ENCODE measurements at regions not wholly inside any gene's neighbourhood (a gene's known extent, or its start where the extent isn't known, plus 50 kb on each side); places are given as distances from the start of the nearest gene placed in this dataset.
"Not testable (repeated sequence)": the region's sequence is repeated elsewhere in the genome, so short reads cannot be mapped to it uniquely, and the experiment has no call there.

DNA sequence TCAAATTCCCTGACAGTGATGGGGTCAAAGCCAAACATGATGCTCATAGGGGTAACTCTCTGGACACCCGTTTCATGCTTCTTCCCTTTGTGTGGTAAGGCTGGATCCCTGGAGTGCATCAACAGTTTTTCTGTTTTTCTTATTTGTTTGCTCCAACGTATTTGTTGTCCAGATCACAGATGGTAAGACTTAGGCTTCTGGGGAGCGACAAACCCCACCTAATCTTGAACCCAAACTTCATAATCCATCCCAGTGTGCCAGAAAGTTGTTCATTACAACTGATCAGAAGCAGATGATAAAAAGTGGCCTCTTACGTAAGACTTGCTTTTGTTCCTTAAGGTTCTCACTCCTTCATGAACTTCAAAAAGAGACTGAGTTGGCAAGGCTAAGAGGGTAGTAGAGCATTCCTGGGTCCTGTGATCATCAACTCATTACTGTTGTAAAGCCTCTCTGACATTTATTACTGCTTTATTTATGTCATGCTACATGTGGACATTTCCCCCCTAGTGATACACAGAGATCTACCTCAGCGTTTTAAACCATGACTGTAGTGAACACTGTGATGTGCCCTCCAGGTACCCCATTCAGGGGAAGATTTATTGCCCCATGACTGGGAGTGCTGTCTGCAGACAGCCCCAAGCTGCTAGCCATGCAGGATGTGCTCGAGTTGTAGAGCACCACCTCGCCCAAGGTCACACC, 125.6 kb downstream of the CCDC71L start:
- CTCF ChIA-PET = no interaction called here
- H3K36me3 ChIP-seq (replicated peaks in 1 of 2; ENCODE audit: control extremely low read depth in 1 of 2, control insufficient read depth in 1 of 2, extremely low read depth in 1 of 2, insufficient read depth in 2 of 2, low read length in 1 of 2) = no peaks in the 10 kb centered on the region
- H3K9ac ChIP-seq (ENCODE audit: low read length) = no peak overlapping the region
- H3K79me2 ChIP-seq (ENCODE audit: control insufficient read depth, insufficient read depth, low read length) = no peaks in the 10 kb centered on the region
- no peaks in the 10 kb centered on the region for H4K20me1 ChIP-seq (ENCODE audit: control insufficient read depth, insufficient read depth, low read length, poor library complexity, severe bottlenecking)
- no peaks in the 10 kb centered on the region for H3K27me3 ChIP-seq (replicated peaks in 1 of 4; ENCODE audit: control extremely low read depth in 1 of 4, control insufficient read depth in 3 of 4, insufficient read depth in 4 of 4, low read length in 3 of 4)
- no peak overlapping the region for H3K27ac Mint-ChIP-seq
- intact Hi-C loops (cut with micrococcal nuclease) = no loop called here
- H3K4me1 ChIP-seq (ENCODE audit: control insufficient read depth in 2 of 2, insufficient read depth in 2 of 2, low read length in 2 of 2) = no peaks in the 10 kb centered on the region
- H3K27me3 Mint-ChIP-seq = no peaks in the 10 kb centered on the region
- no peak overlapping the region for H3K4me3 Mint-ChIP-seq
- no peak overlapping the region for H3K4me2 ChIP-seq (replicated peaks; ENCODE audit: low read depth, low read length, poor library complexity, severe bottlenecking)
- no peaks in the 10 kb centered on the region for H3K4me1 Mint-ChIP-seq
- no peak overlapping the region for H2AFZ ChIP-seq (ENCODE audit: insufficient read depth, low read depth, low read length, poor library complexity, severe bottlenecking)
- ATAC-seq (ENCODE audit: low read depth) (no peak), DNase-seq (no peak)
- TF ChIP-seq, protein P1, sequence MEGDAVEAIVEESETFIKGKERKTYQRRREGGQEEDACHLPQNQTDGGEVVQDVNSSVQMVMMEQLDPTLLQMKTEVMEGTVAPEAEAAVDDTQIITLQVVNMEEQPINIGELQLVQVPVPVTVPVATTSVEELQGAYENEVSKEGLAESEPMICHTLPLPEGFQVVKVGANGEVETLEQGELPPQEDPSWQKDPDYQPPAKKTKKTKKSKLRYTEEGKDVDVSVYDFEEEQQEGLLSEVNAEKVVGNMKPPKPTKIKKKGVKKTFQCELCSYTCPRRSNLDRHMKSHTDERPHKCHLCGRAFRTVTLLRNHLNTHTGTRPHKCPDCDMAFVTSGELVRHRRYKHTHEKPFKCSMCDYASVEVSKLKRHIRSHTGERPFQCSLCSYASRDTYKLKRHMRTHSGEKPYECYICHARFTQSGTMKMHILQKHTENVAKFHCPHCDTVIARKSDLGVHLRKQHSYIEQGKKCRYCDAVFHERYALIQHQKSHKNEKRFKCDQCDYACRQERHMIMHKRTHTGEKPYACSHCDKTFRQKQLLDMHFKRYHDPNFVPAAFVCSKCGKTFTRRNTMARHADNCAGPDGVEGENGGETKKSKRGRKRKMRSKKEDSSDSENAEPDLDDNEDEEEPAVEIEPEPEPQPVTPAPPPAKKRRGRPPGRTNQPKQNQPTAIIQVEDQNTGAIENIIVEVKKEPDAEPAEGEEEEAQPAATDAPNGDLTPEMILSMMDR (IDR thresholded peaks at IDR 0.05) = no peak
- TF ChIP-seq EZH2 (IDR thresholded peaks at IDR 0.05; ENCODE audit: borderline replicate concordance, insufficient read depth, low read depth, low read length, poor library complexity, severe bottlenecking) = no peak
- no peaks in the 10 kb centered on the region for H3K9me3 Mint-ChIP-seq (ENCODE audit: insufficient read depth)
- POLR2A ChIA-PET = no interaction called here
- no peaks in the 10 kb centered on the region for H3K9me3 ChIP-seq (ENCODE audit: control extremely low read depth in 1 of 3, control insufficient read depth in 2 of 3, insufficient read depth in 1 of 3, low read length in 2 of 3)
- no peak overlapping the region for H3K27ac ChIP-seq (ENCODE audit: low read length in 2 of 2)
- 86% methylated on average over 3 of the region's 7 CpGs for WGBS (ENCODE audit: insufficient coverage)
- H3K4me3 ChIP-seq (ENCODE audit: control extremely low read depth in 1 of 5, extremely low read depth in 1 of 5, insufficient read depth in 1 of 5, low read depth in 2 of 5, low read length in 4 of 5) = no peak overlapping the region

- TF ChIP-seq, protein P1 (IDR thresholded peaks at IDR 0.05) = no peak
- no peak for TF ChIP-seq EZH2 (IDR thresholded peaks at IDR 0.05; ENCODE audit: borderline replicate concordance, insufficient read depth, low read depth, low read length, poor library complexity, severe bottlenecking)
- no peak overlapping the region for H3K27ac Mint-ChIP-seq
- no peaks in the 10 kb centered on the region for H3K27me3 Mint-ChIP-seq
- ATAC-seq (ENCODE audit: low read depth) (no peak), DNase-seq (no peak)
- H3K4me1 Mint-ChIP-seq = no peaks in the 10 kb centered on the region
- Histone ChIP-seq H3K4me3 (ENCODE audit: control extremely low read depth in 1 of 5, extremely low read depth in 1 of 5, insufficient read depth in 1 of 5, low read depth in 2 of 5, low read length in 4 of 5) (no peak overlapping the region), H3K4me2 (replicated peaks; ENCODE audit: low read depth, low read length, poor library complexity, severe bottlenecking) (no peak overlapping the region), H3K27me3 (replicated peaks in 1 of 4; ENCODE audit: control extremely low read depth in 1 of 4, control insufficient read depth in 3 of 4, insufficient read depth in 4 of 4, low read length in 3 of 4) (no peaks in the 10 kb centered on the region), H4K20me1 (ENCODE audit: control insufficient read depth, insufficient read depth, low read length, poor library complexity, severe bottlenecking) (no peaks in the 10 kb centered on the region), H3K36me3 (replicated peaks in 1 of 2; ENCODE audit: control extremely low read depth in 1 of 2, control insufficient read depth in 1 of 2, extremely low read depth in 1 of 2, insufficient read depth in 2 of 2, low read length in 1 of 2) (no peaks in the 10 kb centered on the region), H2AFZ (ENCODE audit: insufficient read depth, low read depth, low read length, poor library complexity, severe bottlenecking) (no peak overlapping the region), H3K27ac (ENCODE audit: low read length in 2 of 2) (no peak overlapping the region), H3K9ac (ENCODE audit: low read length) (no peak overlapping the region), H3K4me1 (ENCODE audit: control insufficient read depth in 2 of 2, insufficient read depth in 2 of 2, low read length in 2 of 2) (no peaks in the 10 kb centered on the region), H3K79me2 (ENCODE audit: control insufficient read depth, insufficient read depth, low read length) (no peaks in the 10 kb centered on the region), H3K9me3 (ENCODE audit: control extremely low read depth in 1 of 3, control insufficient read depth in 2 of 3, insufficient read depth in 1 of 3, low read length in 2 of 3) (no peaks in the 10 kb centered on the region)
- WGBS (ENCODE audit: insufficient coverage) = 100% methylated on average over 2 of the region's 8 CpGs
- ChIA-PET POLR2A (no interaction called here), CTCF (no interaction called here)
- intact Hi-C loops (cut with micrococcal nuclease) = no loop called here
- H3K4me3 Mint-ChIP-seq = no peak overlapping the region
- H3K9me3 Mint-ChIP-seq (ENCODE audit: insufficient read depth) = no peaks in the 10 kb centered on the region
These were observed 126.6 kb downstream of the CCDC71L start for GRCh38 chr7:106534271-106534846.

DNA sequence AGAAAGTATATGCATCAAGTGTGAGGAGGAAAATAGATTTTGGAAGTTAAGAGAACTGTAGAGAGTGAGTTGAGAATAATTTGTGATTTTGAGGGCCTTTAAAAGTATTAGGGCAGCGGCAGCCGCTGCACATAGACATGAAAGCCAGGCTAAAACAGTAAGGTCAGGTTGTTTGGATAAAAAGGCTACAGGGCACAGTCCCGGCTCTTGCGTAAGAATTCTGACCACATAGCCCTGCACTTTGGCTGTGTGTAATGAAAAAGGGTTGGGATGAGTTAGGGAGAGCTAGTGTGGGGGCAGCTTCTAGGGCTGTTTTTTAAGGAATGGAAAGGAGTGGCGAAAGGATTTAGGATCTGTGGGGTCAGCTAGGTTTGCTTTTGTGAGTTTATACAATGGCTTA, 130.8 kb downstream of the CCDC71L start:
- ATAC-seq (ENCODE audit: low read depth); H4K20me1 ChIP-seq (ENCODE audit: control insufficient read depth, insufficient read depth, low read length, poor library complexity, severe bottlenecking); H3K9me3 Mint-ChIP-seq (ENCODE audit: insufficient read depth); H3K36me3 ChIP-seq (replicated peaks in 1 of 2; ENCODE audit: control extremely low read depth in 1 of 2, control insufficient read depth in 1 of 2, extremely low read depth in 1 of 2, insufficient read depth in 2 of 2, low read length in 1 of 2); H3K79me2 ChIP-seq (ENCODE audit: control insufficient read depth, insufficient read depth, low read length); POLR2A ChIA-PET; H3K27ac ChIP-seq (ENCODE audit: low read length in 2 of 2); DNase-seq; H3K27me3 Mint-ChIP-seq; H3K27ac Mint-ChIP-seq; H3K4me1 ChIP-seq (ENCODE audit: control insufficient read depth in 2 of 2, insufficient read depth in 2 of 2, low read length in 2 of 2); H3K4me3 Mint-ChIP-seq; H3K9ac ChIP-seq (ENCODE audit: low read length); H3K27me3 ChIP-seq (replicated peaks in 1 of 4; ENCODE audit: control extremely low read depth in 1 of 4, control insufficient read depth in 3 of 4, insufficient read depth in 4 of 4, low read length in 3 of 4); H3K4me1 Mint-ChIP-seq; H3K4me3 ChIP-seq (ENCODE audit: control extremely low read depth in 1 of 5, extremely low read depth in 1 of 5, insufficient read depth in 1 of 5, low read depth in 2 of 5, low read length in 4 of 5); H3K9me3 ChIP-seq (ENCODE audit: control extremely low read depth in 1 of 3, control insufficient read depth in 2 of 3, insufficient read depth in 1 of 3, low read length in 2 of 3); H3K4me2 ChIP-seq (replicated peaks; ENCODE audit: low read depth, low read length, poor library complexity, severe bottlenecking); intact Hi-C loops (cut with micrococcal nuclease); H2AFZ ChIP-seq (ENCODE audit: insufficient read depth, low read depth, low read length, poor library complexity, severe bottlenecking): not testable (repeated sequence)
- 100% methylated on average over 5 of the region's 5 CpGs for WGBS (ENCODE audit: insufficient coverage)
- CTCF ChIA-PET = interaction anchor here (1.6 kb wide), 1 partner anchor 13 kb away, joined by 3 read pairs; no protein-coding TSS in a partner anchor
